ENCODE measurements at regions not wholly inside any gene's neighbourhood (a gene's known extent, or its start where the extent isn't known, plus 50 kb on each side); places are given as distances from the start of the nearest gene placed in this dataset.

GRCh38 chr5:57650360-57651069 is 167.9 kb upstream of the ACTBL2 start:
- H3K4ac ChIP-seq (replicated peaks; ENCODE audit: insufficient read length, low read depth, low read length) = no peak overlapping the region
- H2BK15ac ChIP-seq (ENCODE audit: low read length) = no peak overlapping the region
- no peaks in the 10 kb centered on the region; a peak in 1 of 8 replicates for H3K36me3 ChIP-seq (ENCODE audit: control insufficient read depth in 2 of 4, insufficient read depth in 4 of 4, low read length in 3 of 4)
- no peak overlapping the region for H3K9ac ChIP-seq (replicated peaks in 1 of 4; ENCODE audit: extremely low read depth in 1 of 4, low read depth in 3 of 4, low read length in 3 of 4)
- DNase-seq (ENCODE audit: low read depth in 1 of 2, low spot score in 2 of 2) = peak; percentile 33 to 49
- no peak overlapping the region for H3K27ac ChIP-seq (ENCODE audit: low read depth, low read length)
- 82% methylated on average over 6 of the region's 6 CpGs; no CpG with 5 or more reads in 1 of the 2 experiments for WGBS, 2 experiments (ENCODE audit: extremely low coverage in 1 of 2, insufficient coverage in 1 of 2, insufficient read length in 1 of 2, insufficient replicate concordance in 2 of 2, low coverage in 1 of 2, low lambda C conversion rate in 2 of 2, missing lambda C conversion rate in 1 of 2)
- no peaks in the 10 kb centered on the region for H3K79me1 ChIP-seq (ENCODE audit: low read depth, low read length)
- peak overlapping the region; percentile 32; the same call in 1 of the 2 replicates for H2BK5ac ChIP-seq (ENCODE audit: low read depth, low read length)
- no peak overlapping the region for H3K4me2 ChIP-seq (ENCODE audit: insufficient read depth in 1 of 2, low read depth in 2 of 2, low read length in 2 of 2)
- H2BK120ac ChIP-seq (replicated peaks; ENCODE audit: low read depth, low read length) = no peak overlapping the region
- H4K91ac ChIP-seq (replicated peaks; ENCODE audit: insufficient read length, low read length) = no peak overlapping the region
- H4K8ac ChIP-seq (ENCODE audit: extremely low read depth, insufficient read depth, low read length) = no peak overlapping the region
- H3K23me2 ChIP-seq (ENCODE audit: low read depth, low read length) = no peaks in the 10 kb centered on the region
- H3K27me3 ChIP-seq (replicated peaks in 1 of 4; ENCODE audit: control insufficient read depth in 3 of 4, extremely low read depth in 1 of 4, insufficient read depth in 3 of 4, low read length in 3 of 4) = no peaks in the 10 kb centered on the region
- ChIA-PET CTCF (ENCODE audit: partially characterized antibody) (interaction anchor here (0.5 to 4.3 kb wide), 83 partner anchors 8 to 1235 kb away, joined by 3 to 28 read pairs (median 4); no protein-coding TSS in a partner anchor), POLR2A (ENCODE audit: partially characterized antibody) (no interaction called here)
- no peaks in the 10 kb centered on the region; a peak in 2 of 7 replicates for H3K4me1 ChIP-seq (replicated peaks in 1 of 4; ENCODE audit: control insufficient read depth in 3 of 4, insufficient read depth in 4 of 4, low read length in 3 of 4)
- 0 out of 2 replicates have a peak overlapping the region, but pooled peaks have one; percentile 52 for H2AFZ ChIP-seq (ENCODE audit: low read length)
- H2BK20ac ChIP-seq (ENCODE audit: low read length) = no peak overlapping the region
- FAIRE-seq = peak; percentile 93
- H2BK12ac ChIP-seq (ENCODE audit: low read depth, low read length) = no peak overlapping the region
- H3K56ac ChIP-seq (replicated peaks; ENCODE audit: insufficient read length, low read depth, low read length) = no peak overlapping the region
- 0 out of 4 replicates have a peak, but pooled peaks cover 0 to 3% of the 10 kb centered on the region in 2 experiments for H3K9me3 ChIP-seq (ENCODE audit: insufficient read depth in 2 of 2, low read depth in 1 of 2, low read length in 1 of 2)
- no peak overlapping the region for H4K5ac ChIP-seq (ENCODE audit: insufficient read length, low read depth, low read length)
- H3K23ac ChIP-seq (ENCODE audit: insufficient read length) = no peak overlapping the region
- H3K14ac ChIP-seq (ENCODE audit: insufficient read length) = no peak overlapping the region
- no peak overlapping the region for H3K4me3 ChIP-seq (ENCODE audit: extremely low read depth in 1 of 4, insufficient read depth in 2 of 4, low read depth in 3 of 4, low read length in 4 of 4)
- H4K20me1 ChIP-seq (replicated peaks in 1 of 2; ENCODE audit: control insufficient read depth in 1 of 2, insufficient read depth in 2 of 2, low read length in 2 of 2) = no peaks in the 10 kb centered on the region
- H2AK5ac ChIP-seq (ENCODE audit: low read depth, low read length) = 0 out of 2 replicates have a peak overlapping the region, but pooled peaks have one; percentile 39
- no peaks in the 10 kb centered on the region for H3K79me2 ChIP-seq (ENCODE audit: control insufficient read depth in 1 of 2, insufficient read depth in 2 of 2, low read length in 2 of 2)
- H3K18ac ChIP-seq (ENCODE audit: extremely low read depth, low read length) = no peak overlapping the region
- no peak for TF ChIP-seq GABPA (IDR thresholded peaks at IDR 0.05; ENCODE audit: borderline replicate concordance, insufficient read depth, low read length)
- TF ChIP-seq RFX5 (IDR thresholded peaks at IDR 0.05; ENCODE audit: borderline replicate concordance, low read depth, low read length) = no peak
- TF ChIP-seq CBX8 (IDR thresholded peaks at IDR 0.05; ENCODE audit: borderline replicate concordance, low read depth, low read length) = no peak
- TF ChIP-seq E2F6 (IDR thresholded peaks at IDR 0.05) = no peak
- no peak for TF ChIP-seq SAP30 (IDR thresholded peaks at IDR 0.05; ENCODE audit: insufficient read depth, insufficient replicate concordance, low read length)
- TF ChIP-seq TCF12 (IDR thresholded peaks at IDR 0.05; ENCODE audit: low read depth, low read length) = 0 out of 2 replicates have a peak, but pooled peaks have one; percentile 65
- TF ChIP-seq BRCA1 (IDR thresholded peaks at IDR 0.05; ENCODE audit: low read depth, low read length) = no peak
- TF ChIP-seq ASH2L (IDR thresholded peaks at IDR 0.05; ENCODE audit: low read length) = peak; percentile 39
- peak in 2 of 3 experiments; percentile 47 to 89; a peak in 3 of 4 replicates for TF ChIP-seq CTCF (IDR thresholded peaks at IDR 0.05; ENCODE audit: control extremely low read depth in 1 of 3, insufficient read depth in 1 of 3, low read depth in 1 of 3, low read length in 3 of 3)

Data from H1 (cell line).